ENCODE measurements at regions not wholly inside any gene's neighbourhood (a gene's known extent, or its start where the extent isn't known, plus 50 kb on each side); places are given as distances from the start of the nearest gene placed in this dataset.
"Not testable (repeated sequence)": the region's sequence is repeated elsewhere in the genome, so short reads cannot be mapped to it uniquely, and the experiment has no call there.

DNA sequence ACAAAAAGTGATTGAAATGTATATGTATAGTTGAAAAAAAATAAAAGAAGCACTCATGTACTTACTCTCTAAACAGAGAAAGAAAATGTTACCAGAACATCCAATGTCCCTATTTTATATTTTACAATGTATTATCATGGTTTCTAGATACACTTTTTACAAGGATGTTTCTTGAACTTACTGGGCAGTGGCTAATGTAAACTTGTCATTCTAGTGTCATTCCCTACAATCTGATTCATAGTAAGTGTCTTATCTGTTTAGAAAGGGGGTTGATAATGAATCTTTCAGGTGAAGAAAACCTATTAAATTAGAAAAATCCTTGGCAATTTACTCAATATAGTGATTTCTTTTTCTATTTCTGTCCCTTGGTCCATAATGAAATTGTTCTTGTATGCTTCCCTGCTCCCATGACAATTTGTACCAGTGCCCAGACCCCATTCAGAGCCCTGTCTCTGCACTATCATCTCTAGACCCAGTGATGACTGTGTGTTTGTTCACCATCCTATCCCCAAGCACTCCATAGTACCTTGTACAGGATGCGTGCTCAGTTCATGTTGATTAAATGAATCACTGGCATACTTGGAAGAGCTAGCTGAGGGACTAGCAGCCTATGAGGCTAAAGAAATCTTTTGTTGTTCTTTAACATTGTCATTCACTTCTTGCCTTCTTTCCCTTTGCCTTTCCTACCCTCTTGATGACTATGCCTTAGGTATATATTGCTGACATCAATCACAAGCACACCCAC lies 101.2 kb downstream of the HMHB1 start:
- peak; percentile 97 for DNase-seq

DNA sequence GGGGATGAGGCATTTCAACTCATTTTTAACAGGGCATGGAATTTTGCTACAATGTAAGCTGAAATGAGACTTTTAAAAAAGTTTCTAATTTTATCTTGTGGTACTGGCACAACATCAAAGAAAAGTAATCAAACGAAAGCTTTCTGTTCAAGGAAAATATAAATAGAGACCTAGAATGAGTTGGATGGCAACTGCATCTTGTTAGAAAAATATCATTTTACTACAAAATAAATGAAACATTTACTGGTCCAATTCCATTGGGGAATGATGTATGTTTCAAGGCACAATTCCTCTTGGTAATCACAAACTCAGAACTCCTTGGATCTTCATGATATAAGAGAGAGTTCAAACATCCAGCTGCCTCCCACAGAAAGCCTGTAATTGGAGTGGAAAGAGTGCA lies 102.8 kb downstream of the HMHB1 start:
- no peak for DNase-seq

DNA sequence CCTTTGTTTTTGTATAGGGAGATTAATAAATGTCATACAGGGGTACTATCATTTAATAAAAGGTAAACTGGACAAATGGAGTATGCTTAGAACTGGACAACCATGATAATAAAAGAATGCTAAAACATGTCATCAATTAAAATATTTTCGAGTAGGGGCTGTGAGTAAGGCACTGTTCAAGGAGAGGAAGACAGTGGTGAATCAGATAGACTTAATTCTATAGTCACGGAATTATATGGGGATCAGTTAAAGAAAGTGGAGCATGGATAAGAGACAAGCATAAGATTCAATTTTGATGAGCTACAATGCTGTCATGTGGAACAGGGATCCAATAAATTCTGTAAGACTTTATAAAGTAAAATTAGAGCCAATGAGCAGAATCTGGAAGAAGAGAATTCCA lies 104.5 kb downstream of the HMHB1 start:
- DNase-seq: peak; percentile 63

DNA sequence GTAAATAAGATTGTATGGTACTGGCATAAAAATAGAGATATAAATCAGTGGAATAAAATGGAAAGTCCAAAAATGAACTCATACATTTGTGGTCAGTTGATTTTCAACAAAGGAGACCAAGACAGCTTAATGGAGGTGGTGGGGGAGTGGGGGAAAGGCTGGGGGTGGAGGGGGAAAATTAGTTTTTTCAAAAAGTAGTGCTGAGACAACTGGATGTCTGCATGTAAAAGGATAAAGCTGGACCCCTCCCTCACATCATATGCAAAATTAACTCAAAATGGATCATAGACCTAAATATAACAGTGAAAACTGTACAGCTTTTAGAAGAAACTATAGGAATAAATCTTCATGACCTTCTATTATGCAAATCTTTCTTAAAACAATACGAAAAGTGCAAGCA lies 107.0 kb downstream of the HMHB1 start:
- no peak for DNase-seq

DNA sequence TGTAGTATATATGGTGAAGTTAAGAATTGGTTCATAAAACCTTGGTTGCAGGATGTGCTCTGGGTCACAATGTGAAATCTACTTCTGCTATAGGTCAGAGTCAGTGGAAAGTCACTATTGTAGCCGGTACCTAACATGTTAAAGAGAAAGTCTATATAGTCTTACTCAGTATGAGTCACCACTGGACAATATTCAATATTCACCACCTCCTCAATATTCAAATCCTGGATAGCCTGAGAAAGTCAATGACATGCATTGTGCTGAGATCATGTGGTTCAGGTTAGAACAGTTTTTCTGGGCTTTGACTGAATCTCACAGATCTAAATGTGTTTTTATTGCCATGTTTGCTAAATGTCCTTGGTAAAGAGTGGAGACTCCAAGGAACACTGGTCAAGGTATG lies 108.8 kb downstream of the HMHB1 start:
- DNase-seq: peak; percentile 48

DNA sequence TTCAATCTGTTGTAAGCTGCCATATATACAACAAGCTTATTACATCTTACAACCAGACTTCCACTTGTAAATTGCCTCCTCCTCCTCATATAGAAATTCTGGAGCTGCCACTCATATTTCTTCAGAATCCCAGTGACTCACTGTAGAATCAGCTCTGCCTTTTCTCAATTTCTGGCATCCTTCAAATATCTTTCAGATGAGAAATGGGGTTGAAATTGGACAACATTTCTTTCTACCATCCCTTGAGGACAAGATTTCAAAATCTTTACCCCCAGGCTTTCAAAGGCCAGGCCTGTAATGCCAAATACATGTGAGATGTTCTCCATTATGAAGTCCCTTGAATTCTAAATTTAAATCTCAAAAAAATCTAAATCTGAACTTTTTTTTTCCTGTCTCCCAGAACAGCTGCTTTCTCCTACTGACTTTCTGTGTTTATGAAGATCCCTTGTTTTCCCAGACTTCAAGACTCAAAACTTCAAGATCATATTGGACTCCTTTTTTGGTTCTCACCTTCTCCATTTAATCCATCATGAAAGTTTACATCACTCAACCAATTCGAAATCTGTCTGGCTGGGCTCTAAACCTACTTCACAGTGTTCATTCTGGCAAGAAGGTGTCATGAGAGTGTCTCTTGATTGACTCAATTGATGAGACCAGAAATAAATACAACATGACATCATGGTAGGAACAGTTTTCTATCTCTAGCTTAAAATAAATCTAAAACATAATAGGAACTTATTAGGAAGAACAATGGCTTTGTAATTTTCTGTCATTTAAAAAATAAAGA lies 109.8 kb downstream of the HMHB1 start:
- DNase-seq: peak; percentile 98

DNA sequence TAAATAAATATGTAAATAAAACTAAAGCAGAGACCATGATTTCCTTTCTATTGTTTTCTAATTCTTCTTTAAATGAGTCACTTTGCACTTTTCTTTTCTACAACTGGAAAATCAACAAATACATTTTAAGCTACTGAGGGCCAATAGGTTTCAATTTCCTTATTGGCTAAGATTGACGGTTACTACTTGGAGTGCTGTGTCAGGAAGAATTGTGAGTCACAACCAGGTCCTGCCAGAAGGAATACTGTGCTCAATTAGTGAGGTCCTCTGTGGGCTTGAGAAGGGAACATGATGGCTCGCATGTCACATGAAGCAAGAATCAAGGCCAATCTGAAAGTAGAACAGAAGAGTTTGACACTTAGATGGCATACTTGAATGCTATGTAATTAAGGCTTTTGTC lies 110.8 kb downstream of the HMHB1 start:
- DNase-seq: peak; percentile 83

DNA sequence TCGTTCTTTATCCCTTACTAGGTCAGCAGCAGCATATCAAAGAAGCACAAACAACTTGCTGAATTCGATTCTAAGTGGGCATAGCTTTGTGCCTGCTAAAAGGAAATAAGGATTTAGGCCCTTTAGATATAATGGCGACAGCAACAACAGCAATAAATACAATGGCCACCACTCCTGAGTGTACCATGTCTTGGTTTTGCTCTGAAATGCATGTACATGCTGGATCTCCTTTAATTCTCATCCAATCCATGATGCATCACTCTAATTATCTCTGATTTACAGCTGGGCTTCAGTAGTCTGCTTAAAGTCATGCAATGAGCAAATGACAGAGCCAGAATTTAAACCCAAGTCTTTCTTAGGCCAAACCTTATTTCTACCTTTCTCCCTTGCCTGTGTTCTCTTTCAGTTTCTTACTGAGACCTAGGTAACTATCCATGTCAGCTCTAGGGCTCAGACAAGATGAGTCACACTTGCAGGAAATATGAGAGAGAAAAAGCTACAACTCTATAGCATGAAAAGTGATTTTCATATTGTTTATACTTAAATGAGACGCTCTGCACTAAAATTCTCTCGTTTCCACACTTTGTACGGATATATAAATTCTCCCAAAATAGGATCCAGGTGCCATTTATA lies 111.8 kb downstream of the HMHB1 start:
- DNase-seq: peak; percentile 71

DNA sequence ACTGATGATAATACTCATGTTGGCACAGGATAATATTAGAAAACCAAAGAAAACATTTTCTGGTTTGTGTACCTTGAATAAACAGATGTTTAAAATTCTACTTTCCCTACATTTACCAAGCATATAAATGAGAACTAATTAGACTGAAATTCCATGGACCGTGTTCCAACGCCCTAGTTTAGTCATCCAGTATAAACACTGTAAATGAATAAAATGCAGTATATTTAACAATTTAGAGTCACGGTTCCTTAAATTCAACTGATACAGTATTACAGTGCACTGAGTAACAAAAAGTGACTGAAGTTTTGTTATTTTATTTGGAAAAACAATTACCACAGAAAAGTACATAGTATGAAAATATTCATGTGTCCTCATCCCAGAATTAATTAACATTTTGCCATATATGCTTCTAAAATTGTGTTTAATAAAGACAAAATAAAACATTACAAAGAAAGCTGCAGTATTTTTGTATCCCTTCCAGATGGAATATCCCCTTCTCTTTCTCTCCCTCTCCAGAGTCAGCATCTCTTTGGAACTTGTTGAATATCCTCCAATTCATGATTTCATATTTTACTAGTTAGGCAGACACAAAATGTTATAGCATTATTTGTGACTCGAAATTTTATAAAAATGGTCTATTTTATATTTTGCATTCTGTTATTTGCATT lies 112.5 kb downstream of the HMHB1 start:
- DNase-seq: no peak

DNA sequence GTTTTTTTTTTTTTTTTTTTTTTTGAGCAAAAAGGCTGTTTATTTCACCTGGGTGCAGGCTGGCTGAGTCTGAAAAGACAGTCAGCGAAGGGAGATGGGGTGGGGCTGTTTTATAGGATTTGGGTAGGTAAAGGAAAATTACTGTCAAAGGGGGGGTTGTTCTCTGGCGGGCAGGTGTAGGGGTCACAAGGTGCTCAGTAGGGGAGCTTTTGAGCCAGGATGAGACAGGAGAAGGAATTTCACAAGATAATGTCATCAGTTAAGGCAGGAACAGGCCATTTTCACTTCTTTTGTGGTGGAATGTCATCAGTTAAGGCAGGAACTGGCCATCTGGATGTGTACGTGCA lies 113.0 kb downstream of the HMHB1 start:
- not testable (repeated sequence) for DNase-seq

DNA sequence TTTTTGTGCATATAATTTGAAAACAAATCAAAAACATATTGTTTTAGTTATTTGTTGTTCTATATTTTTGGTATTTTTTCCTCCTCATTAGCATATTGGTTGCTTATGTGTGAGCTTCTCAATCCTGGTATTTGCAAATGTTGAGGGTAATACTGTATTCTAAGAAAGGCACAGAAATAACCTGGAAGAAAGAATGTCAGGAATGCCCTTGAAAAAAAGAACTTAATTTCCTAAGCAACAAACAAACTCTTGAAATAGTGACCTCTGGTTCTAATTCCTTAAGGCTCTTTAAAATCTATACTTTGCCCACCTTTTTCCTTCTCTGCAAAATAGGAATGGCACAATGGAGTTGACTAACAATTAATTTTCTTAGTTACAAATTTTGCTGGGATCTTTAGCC lies 117.5 kb downstream of the HMHB1 start:
- no peak for DNase-seq

DNA sequence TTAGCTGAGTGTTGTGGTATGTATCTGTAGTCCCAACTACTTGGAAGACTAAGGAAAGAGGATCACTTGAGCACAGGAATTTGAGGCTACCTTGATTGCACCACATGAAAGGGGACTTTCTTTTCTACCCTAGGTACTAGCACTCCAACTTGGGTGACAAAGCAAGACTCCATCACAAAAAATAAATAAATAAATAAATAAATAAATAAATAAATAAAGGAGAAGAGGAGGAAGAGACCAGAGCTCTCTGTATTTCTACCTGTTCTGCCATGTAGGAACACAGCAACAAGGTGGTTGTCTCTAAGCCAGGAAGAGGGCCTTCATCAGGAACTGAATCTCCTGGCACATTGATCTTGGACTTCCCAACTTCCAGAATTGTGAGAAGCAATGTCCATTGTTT lies 118.6 kb downstream of the HMHB1 start:
- no peak for DNase-seq

DNA sequence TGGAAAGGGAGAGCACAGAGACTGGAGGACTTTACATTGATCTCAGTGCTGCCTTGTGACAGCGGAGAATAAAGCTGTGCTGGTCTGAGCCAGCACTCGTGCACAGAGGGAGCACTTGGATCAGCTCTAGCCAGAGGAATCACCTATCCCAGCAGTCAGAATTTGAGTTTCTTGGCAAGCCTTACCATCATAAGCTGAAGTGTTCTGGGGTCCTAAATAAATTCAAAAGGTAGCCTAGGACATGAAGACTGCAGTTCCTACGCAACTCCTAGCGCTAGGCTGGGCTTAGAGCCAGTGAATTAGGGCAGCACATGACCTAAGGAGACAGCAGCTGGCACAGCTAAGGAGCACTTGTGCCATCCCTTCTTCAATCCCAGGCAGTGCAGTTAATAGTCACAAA lies 119.5 kb downstream of the HMHB1 start:
- DNase-seq: no peak

DNA sequence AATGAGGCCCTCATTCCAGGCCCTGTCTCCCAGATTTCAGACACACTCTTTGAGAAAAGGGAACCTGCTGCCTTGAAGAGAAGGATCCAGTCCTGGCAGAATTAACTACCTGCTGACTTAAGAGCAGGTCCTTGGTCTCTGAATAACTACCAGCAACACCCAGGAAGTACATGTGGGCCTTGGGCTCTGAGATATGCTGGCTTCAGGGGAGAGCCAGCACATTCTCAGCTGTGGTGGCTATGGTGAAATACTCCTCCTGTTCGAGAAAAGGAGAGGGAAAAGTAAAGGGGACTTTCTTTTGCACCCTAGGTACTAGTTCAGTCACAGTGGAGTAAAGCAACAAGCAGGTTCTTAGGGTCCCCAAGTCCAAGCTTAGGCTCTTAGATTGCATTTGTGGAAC lies 120.0 kb downstream of the HMHB1 start:
- no peak for DNase-seq

DNA sequence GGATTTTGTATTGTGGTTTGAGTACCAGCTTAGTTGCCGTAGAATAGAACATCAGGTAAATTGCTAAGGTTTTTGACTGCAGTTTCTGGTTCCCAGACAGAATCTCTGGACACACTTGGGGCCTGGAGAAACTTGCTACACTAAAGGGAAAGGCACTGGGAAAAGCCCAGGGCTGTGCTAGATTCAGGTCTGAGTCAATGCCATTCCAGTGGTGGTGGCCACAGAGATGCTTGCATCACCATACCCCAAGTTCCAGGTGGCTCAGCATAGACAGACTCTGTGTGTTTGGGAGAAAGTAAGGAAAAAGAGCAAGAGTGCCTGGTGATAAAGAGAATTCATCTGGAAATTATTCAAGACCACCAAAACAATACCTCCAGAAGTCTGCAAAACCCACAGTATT lies 120.6 kb downstream of the HMHB1 start:
- DNase-seq: no peak

DNA sequence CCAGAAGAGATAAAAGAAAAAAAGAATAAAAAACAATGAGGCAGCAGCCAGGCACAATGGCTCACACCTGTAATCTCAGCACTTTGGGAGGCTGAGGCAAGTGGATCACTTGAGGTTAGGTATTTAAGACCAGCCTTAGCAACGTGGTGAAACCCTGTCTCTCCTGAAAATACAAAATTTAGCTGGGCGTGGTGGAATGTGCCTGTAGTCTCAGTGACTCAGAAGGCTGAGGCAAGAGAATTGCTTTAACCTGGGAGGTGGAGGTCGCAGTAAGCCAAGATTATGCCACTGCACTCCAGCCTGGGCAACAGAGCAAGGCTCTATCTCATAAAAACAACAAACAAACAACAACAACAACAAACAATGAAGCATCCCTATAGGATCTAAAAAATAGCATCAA lies 121.5 kb downstream of the HMHB1 start:
- no peak for DNase-seq

DNA sequence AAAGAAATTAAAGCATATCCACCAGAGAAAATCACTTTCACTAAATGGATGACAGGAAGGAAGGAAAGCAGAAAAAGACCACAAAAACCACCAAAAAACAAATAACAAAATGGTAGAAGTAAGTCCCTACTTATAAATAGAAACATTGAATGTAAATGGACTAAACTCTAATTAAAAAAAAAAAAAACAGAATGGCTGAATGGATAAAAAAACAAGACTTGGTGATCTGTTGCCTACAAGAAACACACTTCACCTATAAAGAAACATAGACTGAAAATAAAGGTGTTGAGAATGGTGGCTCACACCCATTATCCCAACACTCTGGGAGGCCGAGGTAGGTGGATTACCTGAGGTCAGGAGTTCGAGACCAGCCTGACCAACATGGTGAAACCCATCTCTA lies 122.9 kb downstream of the HMHB1 start:
- DNase-seq: no peak

DNA sequence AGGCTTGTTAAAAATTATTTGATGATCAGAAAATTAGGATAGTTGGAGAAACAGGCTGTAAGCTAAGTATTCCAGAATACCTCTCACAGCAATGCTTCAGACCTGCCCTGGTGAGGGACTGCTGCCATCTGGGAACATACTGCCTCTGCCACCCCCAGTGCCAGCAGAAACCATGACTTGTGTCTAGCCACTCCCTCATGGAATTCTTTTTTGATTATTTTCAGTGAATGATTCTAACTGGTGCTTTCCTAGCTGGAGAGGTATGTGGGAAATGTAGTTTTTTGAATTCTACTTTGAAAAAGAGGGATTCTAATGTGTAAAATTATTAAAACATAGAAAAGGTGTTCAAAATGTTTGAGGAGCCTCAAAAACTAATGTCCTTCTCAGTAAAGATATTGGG lies 126.3 kb downstream of the HMHB1 start:
- peak; percentile 40 for DNase-seq

DNA sequence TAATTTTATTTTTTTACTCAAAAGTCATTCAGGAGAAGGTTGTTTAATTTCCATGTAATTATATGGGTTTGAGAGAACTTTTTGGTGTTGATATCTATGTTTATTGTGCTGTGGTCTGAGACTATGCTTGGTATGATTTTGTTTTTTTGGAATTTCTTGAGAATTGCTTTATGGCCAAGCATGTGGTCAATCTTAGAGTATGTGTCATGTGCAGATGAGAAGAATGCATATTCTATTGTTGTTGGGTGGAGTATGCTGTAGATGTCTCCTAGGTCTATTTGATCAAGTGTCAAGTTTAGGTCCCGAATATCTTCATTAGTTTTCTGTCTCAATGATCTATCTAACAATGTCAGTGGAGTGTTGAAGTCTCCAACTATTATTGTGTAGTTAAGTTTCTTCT lies 134.9 kb downstream of the HMHB1 start:
- DNase-seq: peak; percentile 63

DNA sequence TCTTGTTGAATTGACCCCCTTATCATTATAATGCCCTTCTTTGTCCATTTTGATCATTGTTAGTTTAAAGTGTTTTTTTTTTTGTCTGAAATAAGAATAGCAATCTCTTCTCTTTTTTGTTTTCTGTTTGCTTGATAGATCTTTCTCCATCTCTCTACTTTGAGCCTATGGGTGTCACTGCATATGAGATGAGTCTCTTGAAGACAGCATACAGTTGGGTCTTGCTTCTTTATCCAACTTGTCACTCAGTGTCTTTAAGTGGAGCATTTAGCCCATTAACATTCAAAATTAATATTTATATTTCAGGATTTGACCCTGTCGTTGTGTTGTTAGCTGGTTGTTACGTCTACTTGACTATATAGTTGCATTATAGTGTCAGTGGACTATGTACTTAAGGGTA lies 135.4 kb downstream of the HMHB1 start:
- DNase-seq: no peak

DNA sequence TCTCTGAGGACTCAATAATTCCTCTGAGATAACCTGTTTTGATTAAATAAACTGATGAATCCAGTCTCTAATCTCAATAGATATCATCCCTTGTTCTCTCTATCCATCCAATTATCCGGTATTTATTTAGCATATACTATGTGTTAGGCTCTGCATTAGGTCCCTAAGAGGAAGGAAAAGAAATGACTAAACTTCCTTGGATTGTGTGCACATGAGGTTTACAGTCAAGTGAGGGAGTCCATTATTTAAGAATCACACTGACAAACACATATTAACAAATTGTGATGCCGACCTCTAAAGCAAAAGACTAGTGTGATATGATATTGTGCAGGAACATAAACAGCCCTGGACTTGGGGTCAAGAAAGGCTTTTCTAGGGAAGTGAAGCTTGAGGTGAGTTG lies 140.8 kb downstream of the HMHB1 start:
- DNase-seq: no peak

DNA sequence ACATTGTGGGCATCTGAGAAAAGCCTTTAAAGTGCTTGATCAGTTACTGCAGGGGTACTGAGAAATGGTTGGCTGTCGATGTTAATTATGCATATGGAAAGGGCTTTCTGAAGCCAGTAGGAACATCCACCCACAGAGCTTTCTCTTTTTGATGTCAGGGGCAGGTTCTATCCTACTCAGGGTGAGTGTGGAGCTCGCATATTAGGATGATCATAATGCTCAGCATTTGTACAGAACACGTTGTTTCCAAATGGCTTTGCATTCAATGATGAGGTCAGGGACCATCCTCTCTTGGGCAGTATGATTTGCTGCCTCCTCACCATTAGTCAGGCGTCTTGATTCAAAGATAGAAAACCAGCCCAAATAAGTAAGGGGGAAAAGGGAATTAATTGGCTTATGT lies 141.9 kb downstream of the HMHB1 start:
- DNase-seq: no peak

DNA sequence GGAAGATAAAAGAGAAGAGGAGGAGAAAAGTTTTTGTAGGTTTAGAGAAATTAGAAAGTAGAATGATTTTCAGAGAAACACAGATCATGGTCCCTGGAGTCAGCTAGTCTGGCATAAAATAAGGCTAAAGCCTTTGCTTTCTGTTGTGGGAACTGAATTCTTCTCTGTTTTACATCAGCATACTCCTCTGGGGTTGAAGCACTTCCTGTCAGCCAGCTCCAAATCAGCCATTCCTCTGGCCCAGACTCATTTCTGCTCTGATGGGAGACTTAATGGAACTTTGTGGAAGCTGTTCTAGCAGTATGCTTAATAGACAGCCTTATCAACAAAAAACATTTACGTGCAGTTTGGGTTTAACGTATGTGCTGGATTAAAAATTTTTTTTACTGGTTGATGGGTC lies 143.2 kb downstream of the HMHB1 start:
- DNase-seq: peak; percentile 67
